CD4-positive, alpha-beta T cell treated with Interleukin-15 for 1 hour (primary cell): ENCODE measurements at regions not wholly inside any gene's neighbourhood (a gene's known extent, or its start where the extent isn't known, plus 50 kb on each side); places are given as distances from the start of the nearest gene placed in this dataset.

ENCODE experiments used
- DNase-seq: peaks from one replicate; pipeline ENCODE4 v3.0.0-alpha.2; 2020

DNA sequence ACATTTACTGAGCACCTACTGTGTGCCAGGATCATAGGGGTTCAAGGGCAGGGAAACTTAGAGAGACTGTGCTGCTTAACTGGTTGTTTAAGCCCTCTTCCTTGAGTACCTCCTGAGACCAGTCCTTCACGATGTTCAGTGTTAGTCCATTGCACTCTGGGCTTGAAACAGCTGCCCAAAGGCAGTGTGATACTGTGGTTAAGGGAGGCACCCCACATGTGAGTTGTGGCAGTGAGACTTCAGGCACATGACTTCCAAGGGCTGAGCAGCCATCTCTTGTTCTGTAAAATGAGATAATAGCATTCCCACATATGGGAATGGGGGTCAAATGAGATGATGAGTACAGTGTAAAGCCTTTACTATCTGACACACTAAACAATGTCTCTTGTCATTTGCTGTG is 75.1 kb downstream of the LINGO1 start:
- DNase-seq = no peak

DNA sequence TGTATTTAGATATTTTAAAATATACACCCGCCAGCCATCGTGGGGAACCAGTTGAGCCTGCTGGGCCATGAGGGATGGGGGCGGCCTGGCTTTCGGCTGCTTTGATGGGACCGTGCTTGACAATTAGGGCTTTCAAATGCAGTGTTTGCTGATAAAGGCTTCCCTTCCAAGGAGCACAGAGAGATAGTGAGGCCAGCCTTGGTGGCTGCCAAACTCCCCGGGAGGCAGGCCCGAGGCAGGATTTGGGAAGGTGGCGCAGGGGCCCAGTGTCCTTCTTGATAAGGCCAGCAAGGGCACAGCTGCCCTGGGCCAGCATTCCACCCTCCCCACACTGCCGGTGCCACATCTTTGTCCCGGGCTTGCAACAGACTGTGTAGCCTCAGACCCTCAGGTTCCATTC is 75.6 kb downstream of the LINGO1 start:
- DNase-seq = no peak

DNA sequence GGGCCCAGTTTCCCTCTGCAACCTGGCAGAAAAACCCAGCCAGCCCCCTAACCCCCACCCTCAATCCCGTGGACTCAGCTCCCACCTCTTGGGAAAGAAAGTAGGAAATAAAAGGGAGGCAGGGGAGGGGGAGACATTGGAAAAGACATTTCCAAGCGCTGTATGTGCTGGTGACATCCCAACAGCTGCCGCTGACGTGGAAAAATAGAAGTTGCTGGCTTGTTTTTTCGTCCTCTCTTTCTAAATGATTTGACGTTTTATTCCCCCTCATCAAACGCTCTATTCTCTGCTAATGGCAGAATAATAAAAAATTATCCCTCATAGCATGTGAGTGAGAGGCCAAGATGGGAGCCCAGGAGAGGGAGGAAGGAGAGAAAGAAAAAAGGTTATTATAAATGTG is 76.1 kb downstream of the LINGO1 start:
- DNase-seq = no peak

DNA sequence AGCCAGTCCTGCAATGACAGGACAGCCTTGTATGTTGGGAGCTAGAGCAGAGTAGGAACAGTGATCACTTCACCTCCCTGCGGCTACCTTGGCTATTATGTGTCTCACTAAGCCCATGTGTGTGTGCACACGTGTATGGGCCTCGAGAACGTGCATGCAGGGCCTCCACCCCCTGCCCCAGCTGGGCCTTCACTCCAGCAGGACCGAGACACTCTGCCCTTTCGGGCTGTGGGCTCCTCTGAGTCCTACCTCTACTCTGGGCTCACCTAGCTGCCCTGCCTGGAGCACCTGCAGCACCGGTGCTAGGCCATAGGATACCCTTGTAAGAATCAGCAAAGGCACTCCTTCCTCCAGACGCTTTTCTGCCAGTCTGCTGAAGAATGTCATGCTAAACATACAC is 77.5 kb downstream of the LINGO1 start:
- DNase-seq = no peak

DNA sequence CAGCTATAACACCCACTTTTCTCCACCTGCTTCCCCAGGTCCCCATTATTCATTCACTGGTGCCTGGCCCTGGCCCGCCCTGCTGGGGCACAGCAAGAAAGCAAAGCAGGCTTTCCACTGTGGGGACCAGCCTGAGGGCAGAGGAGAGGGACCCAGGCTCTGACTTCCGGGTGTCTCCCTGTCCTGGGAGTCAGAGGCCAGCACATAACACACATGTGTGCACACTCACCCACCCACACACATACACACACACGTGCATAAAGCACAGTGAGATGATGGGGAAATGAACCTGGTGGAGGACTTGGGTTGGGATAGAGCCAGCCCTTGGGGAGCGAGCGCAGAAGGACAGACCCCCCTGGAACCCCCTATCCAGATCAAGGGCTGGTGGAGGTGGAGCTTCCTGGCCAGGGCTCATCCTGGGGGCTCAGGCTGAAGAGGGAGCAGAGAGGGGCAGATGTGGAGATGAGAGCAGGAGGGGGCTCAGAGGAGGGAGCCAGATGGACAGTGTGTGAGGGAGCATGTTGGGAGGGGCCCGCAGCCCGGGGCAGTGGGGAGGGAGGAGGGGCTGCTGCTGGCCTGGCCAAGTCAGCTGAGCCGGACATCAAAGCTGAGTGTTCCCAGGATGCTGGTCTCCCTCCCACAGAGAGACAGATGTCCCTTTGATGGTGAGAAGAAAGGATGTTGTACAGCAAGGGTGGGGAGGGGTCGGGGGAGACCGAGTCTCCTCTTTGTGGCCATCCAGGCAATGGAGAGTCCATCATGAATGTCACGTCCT is 78.2 kb downstream of the LINGO1 start:
- DNase-seq = no peak

DNA sequence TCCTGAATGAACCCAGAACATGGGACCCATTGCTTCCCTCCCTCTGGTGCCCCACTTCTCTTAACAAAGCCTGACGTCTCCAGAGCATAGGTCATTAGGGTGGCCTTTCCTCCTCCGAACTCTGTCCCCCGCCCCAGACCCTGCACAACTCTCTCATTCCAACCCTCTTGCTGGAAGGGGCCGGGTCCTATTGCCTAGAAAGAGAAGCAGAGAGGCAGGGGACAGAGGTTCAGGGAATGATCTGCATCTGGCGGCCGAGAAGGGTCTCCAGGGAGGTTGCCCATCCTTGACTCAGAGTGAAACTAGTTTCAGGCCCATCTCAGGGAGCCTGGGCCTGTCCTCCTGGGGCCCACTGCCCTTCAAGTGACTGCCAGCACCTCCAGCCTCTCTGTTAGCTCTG is 79.0 kb downstream of the LINGO1 start:
- DNase-seq = no peak

DNA sequence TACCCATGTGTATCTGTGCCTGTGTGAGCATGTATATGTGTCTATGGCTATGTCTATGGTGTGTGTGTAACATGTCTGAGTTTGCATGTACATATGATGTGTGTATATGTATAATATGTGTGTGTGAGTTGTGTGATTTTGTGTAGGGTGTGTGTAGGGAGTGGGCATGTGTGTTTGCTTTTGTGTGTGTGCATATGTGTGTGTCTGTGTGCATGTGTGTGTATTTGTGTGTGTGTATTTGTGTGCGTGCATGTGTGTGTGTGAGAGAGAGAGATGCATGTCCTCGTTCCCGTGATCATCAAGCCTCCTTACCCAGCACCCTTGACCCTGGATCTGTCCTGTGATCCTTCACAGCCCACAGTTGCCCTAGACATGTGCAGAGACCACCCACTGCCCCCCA is 79.5 kb downstream of the LINGO1 start:
- DNase-seq = no peak

DNA sequence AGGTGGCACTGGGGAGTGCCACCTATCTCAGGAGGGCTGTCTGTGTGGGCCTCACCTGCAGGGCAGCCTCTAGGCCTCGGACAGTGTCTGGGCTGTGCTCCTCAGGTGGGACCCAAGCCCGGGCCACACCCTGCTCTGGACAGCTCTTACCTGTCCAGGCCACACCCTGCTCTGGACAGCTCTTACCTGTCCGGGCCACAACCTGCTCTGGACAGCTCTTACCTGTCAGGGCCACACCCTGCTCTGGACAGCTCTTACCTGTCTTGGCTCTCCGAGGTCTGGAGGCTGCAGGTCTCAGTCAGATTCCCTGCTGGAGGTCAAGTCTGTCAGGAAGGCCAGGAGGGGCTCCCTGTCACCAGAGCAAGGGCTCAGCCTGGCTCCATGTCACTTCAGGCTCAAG is 80.6 kb downstream of the LINGO1 start:
- no peak for DNase-seq

DNA sequence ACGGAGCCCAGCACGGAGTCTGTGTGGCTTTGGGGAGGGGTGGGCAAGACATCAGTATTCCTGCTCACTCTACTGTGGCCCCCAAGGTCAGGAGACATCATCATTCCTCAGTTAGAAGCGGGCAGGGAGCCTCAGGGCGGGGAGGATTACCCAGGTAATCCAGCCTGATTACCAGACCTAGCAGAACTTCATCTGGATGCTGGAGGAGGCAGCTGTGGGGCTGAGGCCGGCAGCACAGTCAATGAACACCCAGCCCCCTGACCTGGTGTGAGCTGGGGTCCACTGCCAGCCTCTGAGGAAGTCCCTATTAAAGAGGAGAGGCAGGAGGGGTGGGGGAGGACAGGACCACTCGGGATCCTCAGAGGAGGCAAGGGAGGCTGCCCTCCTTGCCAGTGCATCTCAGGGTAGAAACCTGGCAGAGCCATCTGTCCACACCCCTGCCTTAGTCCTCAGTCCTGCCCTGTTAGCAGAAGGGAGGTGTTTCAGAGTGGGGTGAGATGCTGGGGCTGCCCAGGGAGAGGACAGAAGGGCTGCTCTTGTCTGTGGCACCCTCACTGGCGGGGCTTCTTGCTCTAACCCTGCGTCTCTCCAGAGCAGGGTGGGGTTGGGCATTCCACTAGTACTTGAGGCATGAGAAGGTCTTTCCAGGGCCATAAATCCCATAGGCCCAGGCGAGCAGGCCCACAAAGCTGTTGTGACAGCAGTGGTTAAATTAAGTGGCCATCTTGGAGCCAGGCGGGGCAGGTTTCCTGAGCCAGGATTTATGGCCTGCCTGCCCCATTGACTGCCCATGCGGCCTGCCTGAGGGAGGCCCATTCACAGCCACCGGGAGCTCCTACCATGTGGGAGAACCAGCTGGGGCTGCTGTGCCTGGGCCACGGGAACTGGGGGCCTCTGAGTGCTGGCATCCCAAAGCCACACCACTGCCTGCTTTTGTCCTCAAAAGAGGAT is 82.1 kb downstream of the LINGO1 start:
- no peak for DNase-seq

DNA sequence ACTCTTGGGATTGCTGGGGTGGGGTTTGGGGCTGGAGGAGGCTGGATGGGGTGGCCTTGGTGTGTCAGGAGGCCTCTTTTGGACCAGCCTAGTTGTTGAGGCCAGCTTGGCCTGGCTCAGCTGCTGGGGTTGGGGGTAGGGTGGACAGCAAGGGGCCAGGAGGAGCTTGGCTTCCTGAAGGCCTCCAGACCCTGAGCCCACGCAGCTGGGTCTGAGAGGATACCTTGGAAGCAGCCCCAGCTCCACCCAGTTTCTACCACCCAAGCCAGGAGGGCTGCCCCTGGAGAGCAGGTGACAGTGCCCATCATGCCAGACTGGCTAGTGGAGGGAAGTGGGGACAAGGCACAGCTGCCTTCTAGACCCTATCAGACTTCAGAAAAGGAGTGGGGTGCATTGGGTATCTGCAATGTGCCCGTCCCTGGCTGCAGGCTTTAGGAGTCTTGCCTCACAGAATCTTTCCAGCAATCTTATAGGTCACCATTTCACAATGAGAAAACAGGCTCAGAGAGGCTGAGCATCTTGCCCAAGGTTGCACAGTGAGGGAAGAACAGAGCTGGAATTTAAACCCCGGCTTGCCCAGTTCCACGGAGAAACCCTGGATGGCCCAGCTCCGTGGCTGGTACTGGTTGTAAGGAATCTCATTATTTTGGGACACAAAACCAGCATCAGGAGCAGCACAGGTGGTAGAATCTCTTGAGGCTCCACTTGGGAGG is 83.0 kb downstream of the LINGO1 start:
- no peak for DNase-seq

DNA sequence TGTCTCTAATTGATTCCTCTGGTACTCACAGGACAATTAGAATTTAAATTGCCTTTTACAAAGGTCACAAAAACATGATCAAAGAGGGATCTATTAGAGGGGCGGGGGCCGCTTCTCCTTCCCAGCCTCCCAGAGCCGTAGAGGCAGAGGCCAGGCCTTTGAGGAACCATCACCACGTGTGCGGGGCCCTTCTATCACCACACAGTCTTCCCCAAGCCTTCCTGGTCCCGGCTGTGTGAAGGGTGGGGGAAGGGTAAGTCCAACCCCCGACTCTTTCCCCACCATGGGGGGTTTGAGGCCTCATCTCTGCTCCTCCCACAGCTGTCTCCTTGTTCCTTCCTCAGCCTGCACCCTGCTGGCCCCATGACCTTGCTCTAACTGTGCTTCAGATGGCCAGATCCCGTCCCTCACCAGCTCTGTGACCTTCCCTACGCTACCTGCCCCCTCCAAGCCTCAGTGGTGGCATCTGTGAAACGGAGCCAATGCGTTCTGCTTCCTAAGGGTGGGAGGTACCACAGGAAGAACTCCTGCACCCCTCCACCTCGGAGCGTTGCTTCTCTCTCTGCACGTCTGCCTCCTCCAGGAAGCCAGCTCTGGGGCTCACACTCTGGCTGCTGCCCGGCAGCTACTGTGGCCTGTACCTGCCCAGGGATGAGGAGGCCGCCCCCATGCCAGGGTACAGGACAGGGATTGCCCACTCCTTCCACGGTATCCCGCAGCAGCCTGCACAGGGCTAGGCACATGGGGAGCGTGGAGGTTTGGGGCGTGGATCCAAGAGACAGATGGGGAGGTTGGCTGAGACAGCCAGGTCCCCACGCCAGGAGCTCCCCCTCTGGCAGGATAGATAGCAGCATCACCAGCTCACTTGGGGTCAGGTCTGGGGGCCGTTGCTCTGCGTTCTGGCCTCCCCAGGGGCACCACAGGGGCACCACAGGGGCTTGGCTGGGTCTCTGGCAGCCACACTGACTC is 83.8 kb downstream of the LINGO1 start:
- DNase-seq = no peak

DNA sequence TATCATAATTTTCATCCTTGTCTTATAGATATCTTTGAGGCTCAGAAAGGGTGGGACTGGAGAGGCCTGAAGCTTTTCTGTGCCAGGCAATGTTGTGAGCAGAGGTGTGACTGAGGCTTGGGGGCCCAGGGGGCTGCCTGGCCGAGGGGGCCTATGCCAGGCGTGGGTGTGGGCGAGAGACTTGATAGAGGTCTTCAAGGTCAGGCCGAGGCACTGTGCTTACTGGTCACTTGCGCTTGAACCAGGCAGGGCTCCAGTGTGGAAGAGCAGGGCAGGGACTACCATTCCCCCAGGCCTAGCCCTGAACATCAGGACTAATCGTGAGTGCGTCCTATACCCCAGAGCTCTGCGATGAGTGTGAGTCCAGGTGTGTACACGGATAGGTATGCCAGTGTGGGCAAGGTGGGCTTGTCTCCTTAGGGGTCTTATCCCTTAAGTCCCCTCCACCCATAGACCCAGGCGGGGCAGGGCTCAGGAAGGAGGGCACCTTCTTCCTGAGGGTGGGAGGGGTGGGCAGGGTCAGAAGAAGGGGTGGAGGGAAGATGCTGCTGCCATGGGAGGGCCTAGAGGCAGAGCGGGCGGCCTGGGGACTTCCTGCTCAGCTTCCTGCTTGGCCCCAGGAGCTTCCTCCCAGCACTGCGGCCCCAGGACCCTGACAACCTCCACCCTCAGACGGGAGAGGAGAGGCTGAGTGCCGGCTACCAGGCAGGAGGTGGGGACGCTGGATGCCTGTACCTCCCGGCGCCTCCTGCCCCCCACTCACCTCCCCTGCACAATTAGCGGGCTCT is 84.7 kb downstream of the LINGO1 start:
- no peak for DNase-seq

DNA sequence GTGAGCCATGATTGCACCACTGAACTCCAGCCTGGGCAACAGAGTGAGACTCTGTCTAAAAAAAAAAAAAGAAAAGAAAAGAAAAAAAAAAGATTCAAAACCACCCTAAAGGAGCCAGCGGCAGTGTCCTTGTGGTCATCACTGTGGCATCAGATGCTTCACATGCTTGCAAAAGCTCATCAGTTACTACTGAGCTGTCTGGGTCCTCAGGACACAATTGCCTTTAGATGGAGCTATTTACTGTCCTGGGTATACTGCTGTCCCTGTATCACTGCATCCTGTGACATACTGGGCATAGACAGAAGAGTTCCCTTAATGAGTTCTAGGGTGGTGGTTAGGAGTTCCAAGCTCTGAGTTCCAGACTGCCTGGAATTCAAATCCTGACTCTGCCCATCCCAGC is 85.8 kb downstream of the LINGO1 start:
- no peak for DNase-seq

DNA sequence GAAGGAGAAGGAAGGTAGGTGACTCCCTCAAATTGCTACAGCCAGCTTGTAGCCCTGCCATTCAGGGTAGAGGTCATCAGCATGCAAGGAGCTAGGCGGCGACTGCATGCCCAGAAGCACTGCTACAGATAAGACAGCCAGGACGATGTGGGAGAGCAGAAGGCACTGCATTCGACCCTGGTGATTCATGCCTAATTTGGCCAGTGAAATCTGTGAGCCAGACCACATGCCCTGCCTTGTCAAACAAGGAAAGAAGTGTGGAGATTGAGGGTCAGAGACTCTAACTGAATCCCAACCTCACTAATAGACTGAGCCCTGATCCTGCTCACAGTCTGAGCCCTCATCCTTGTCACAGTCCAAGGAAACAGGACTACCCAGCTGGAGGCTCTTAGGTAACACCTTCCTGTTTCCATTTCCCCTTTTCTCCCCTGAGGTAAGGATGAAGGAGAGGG is 86.6 kb downstream of the LINGO1 start:
- DNase-seq = no peak

DNA sequence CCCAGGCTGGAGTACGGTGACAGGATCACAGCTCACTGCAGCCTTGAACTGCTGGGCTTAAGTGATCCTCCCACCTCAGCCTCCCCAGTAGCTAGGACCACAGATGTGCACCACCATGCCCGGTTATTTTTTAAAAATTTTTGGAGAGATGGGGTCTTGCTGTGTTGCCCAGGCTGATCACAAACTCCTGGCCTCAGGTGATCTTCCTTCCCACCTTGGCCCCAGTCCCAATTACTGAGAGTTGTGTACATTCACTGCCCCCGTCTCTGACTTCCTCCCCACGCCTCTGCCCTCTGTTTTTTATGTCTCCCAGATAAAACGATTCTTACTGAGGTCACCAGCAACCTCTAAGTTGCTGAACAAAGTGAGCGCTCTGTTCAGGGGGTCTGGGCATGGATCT is 87.7 kb downstream of the LINGO1 start:
- DNase-seq = no peak

DNA sequence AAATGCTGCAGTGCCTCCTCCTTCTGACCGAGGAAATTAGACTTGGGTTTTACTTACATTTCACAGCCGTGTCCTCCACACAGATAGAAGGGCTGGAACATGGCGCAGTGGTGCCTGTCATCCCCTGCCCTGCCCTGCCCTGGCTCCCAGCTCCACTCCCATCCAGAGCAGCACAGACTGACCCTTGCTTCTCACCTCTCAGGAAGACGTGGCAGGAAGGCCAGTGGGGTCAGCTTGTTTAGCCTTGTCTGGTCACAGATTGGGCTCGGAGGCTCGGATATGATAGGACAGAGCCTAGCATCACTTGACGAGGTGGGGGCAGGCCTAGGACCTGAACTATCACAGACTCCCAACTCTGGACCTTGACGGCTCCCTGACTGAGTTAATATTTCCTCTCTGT is 88.5 kb downstream of the LINGO1 start:
- no peak for DNase-seq

DNA sequence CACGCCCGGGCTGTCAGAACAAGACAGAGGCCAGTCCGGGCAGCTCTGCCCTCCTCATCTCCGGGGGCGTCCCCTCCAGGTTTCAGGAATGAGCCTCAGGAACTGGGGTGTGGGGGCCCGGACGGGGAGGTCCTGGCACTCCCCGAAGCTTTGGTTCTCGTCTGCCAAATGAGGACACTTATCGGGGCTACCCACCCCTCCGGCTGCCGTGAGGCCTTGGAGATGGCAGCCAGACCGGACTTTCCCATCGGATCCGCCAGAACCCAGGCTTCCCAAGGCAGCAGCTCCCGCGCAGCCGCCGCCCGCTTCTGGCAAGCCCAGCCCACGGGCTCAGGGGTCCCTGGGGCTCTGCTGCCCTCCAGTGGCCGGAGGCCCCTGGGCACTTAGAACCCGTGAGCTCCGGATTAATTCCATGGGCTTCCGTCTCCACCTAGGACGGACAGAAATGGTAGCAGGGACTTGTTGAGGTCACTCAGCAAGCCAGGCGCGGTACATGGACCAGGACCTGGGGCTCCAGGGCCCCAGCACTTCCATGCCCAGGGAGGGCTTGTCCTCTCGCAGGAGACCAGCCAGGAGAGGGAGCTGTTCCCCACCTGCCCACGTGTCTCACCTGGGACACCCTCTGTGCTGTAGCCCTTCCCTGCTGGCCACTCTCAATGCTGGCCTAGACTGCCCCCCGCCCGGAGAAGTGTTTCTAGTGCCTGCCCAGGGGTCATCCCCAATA is 89.4 kb downstream of the LINGO1 start:
- DNase-seq = peak; percentile 74

DNA sequence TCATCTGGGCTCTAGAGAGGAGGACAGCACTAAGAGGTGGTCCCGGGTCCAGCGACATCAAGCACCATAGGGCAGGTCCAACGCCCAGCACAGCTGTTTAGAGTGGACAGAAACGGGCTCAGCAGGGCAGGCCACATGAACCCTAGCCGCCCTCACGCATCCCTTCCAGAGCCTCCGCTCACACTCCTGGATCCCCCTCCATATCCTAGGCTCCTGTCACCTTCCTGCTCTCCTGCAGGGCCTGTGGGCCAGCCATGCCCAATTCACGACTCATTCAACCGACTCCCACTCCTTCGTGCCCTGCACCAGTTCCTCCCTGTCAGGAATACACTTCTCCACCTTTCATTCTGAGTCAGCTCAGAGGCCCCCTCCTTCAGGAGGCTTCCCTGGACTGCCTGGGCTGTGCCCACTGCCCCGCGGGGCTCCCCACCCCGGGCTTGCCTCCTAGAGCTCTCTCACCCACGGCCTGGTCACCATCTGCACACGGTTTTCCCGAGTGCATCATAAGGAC is 90.2 kb downstream of the LINGO1 start:
- no peak for DNase-seq

DNA sequence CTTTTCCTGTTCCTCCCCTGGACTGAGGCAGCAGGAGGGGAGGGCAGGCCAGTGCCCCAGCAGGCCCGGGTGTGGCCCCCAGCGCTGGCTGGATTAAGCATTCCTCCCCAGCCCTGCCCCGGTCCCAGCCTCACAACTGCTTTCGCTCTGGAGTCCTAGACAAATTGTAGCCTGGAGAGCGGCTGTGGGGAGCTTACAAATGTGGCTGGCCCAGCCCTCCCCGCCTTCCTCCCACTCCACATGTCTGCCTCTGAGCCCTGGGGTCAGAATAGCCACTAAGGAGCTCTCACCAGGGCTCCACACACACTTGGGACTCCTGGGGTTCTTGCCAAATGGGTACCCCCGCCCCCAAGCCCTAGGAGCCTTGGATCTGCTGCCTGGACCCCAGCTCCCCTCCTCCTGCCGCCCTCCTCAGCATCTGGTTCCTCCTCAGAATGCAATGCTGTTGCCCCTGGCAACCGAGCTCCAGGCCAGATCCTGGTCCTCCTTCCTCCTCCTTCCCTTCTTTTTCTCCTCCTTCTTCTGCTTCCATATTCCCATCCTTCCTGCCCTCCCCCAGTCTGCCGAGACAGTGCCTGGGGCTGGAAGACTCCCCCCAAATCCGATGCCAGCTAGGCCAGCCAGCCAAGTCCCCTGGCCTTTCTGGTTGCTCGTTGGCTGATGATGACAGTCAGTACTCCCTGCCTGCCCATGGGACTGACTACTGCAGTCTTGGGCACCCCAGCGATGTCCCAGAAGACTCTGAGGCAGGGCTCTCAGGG is 91.1 kb downstream of the LINGO1 start:
- no peak for DNase-seq
